Kidney (tissue), 13 donors: ENCODE measurements at regions not wholly inside any gene's neighbourhood (a gene's known extent, or its start where the extent isn't known, plus 50 kb on each side); places are given as distances from the start of the nearest gene placed in this dataset.

Source experiments
- DNase-seq, 5 donors: peaks; one replicate each; pipeline ENCODE4 v3.0.0-alpha.2; 2013 to 2020
- FAIRE-seq: peaks from 2 replicates; lab custom pipeline; 2012; peaks lifted over from hg19 to GRCh38; lab: Jason Lieb, UNC
- H3K27ac ChIP-seq, 2 donors: one replicate each; pipeline ENCODE4 v1.7.0; 2013; ENCODE audit warnings: low read depth in 2 of 2, low read length in 2 of 2, inconsistent platforms in 1 of 2
- H3K27me3 ChIP-seq: one replicate; pipeline ENCODE4 v1.7.1; 2013; ENCODE audit warnings: low read length, inconsistent platforms; ENCODE audit not compliant: control insufficient read depth, insufficient read depth
- H3K36me3 ChIP-seq, 3 donors: one replicate each; pipeline versions ENCODE4 v1.7.0 to v1.7.1; 2013; ENCODE audit warnings: low read length in 3 of 3, control low read depth in 1 of 3, inconsistent platforms in 1 of 3; ENCODE audit not compliant: insufficient read depth in 3 of 3, control insufficient read depth in 2 of 3
- H3K4me1 ChIP-seq, 3 donors: one replicate each; pipeline versions ENCODE4 v1.7.0 to v1.7.1; 2013; ENCODE audit warnings: low read length in 3 of 3, inconsistent platforms in 1 of 3, low read depth in 1 of 3; ENCODE audit not compliant: control insufficient read depth in 2 of 3, insufficient read depth in 2 of 3
- H3K4me3 ChIP-seq, 3 donors: one replicate each; pipeline versions ENCODE4 v1.7.0 to v1.8.1; 2013; ENCODE audit warnings: low read length in 3 of 3, control low read depth in 1 of 3, inconsistent platforms in 1 of 3
- H3K9ac ChIP-seq, 3 donors: one replicate each; pipeline versions ENCODE4 v1.7.0 to v1.7.1; 2013; ENCODE audit warnings: low read length in 3 of 3, control low read depth in 1 of 3, inconsistent platforms in 1 of 3
- H3K9me3 ChIP-seq, 3 donors: one replicate each; pipeline versions ENCODE4 v1.7.0 to v1.7.1; 2013; ENCODE audit warnings: low read length in 3 of 3, control low read depth in 1 of 3, inconsistent platforms in 1 of 3; ENCODE audit not compliant: control insufficient read depth in 2 of 3, insufficient read depth in 1 of 3
- CTCF ChIP-seq: IDR thresholded peaks from 3 replicates; pipeline ENCODE4 v1.5.1; 2012; ENCODE audit warnings: mild to moderate bottlenecking, moderate library complexity, borderline replicate concordance; ENCODE audit not compliant: insufficient read depth; ENCODE audit errors: extremely low read depth
- intact Hi-C: fragments of 100-400 bp; cut with DNase I; formaldehyde crosslinking; loops from one replicate; pipeline ENCODE4 v1.11.1; 2022
- donor health status: control.
- donor health status: control.
- donor health status: control.
- donor health status: control.
- donor health status: control.
- donor health status: DM: yes; HTN: yes; CAD: no.
- donor health status: Normal renal cell carcinoma (clear cell type).

GRCh38 chrX:16014171-16014570 lies 109.2 kb upstream of the GRPR start:
- DNase-seq, result no peak
- intact Hi-C loops, result no loop called here
- no peak for FAIRE-seq
- Histone ChIP-seq H3K36me3 (no peaks in the 10 kb centered on the region), H3K27me3 (peaks cover 2% of the 10 kb centered on the region), H3K9ac (no peak overlapping the region), H3K4me3 (no peak overlapping the region), H3K27ac (no peak overlapping the region), H3K4me1 (no peaks in the 10 kb centered on the region), H3K9me3 (no peaks in the 10 kb centered on the region)
- no peak for TF ChIP-seq CTCF

- no peak for FAIRE-seq
- TF ChIP-seq CTCF, result no peak
- peaks cover 6% of the 10 kb centered on the region for H3K27me3 ChIP-seq
- no peak for DNase-seq
- no peak overlapping the region for H3K27ac ChIP-seq
- H3K36me3 ChIP-seq, result no peaks in the 10 kb centered on the region
- no peak overlapping the region for H3K4me3 ChIP-seq
- no peaks in the 10 kb centered on the region for H3K4me1 ChIP-seq
- H3K9me3 ChIP-seq, result no peaks in the 10 kb centered on the region
- H3K9ac ChIP-seq, result no peak overlapping the region
- intact Hi-C loops, result no loop called here
Measured at GRCh38 chrX:16012250-16012649, 111.1 kb upstream of the GRPR start.

DNA sequence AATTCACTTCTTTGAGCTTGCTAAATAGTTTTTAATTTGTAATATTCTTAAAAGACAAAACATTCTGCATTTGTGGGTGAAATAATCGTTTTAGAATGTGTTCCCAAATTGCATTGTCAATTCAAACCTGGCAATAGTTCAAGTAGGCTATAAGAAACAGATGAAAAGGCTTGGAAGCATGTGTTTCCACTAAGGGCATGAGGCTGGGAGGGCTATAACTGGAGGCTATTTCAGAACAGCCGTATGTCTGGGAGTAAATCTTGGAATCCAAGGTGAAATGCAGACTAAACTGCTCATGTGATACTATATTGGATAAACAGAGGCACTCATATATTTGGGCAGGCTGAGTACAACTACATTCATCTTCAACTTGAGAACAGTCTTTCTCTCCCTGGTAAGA lies 117.4 kb upstream of the GRPR start:
- FAIRE-seq (no peak), DNase-seq (no peak)
- Histone ChIP-seq H3K27ac (no peak overlapping the region), H3K36me3 (no peaks in the 10 kb centered on the region), H3K4me1 (no peaks in the 10 kb centered on the region), H3K27me3 (peaks cover 4% of the 10 kb centered on the region), H3K9me3 (no peaks in the 10 kb centered on the region), H3K9ac (no peak overlapping the region), H3K4me3 (no peak overlapping the region)
- no peak for TF ChIP-seq CTCF
- intact Hi-C loops, result no loop called here

DNA sequence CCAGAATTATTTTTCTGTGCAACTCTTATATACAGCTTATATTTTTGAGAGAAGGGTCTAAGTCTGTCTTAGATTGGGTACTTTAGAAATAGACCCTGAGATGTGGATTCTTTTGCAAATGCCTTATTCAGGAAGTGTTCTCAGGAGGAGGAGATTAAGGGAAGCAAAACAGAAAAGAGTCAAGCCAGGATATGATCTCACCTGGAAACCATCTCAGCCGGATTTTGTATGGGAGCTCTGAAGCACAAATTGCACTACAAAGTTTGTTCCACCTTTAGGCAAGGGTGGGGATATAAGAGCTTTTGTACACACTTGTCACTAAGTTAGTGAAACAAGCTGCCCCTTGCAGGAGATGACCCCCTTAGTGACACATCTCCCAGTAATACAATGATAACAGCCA lies 121.2 kb upstream of the GRPR start:
- Histone ChIP-seq H3K4me1 (no peaks in the 10 kb centered on the region), H3K4me3 (no peak overlapping the region), H3K27ac (no peak overlapping the region), H3K36me3 (no peaks in the 10 kb centered on the region), H3K9me3 (no peaks in the 10 kb centered on the region), H3K9ac (no peak overlapping the region), H3K27me3 (no peaks in the 10 kb centered on the region)
- intact Hi-C loops, result no loop called here
- FAIRE-seq (no peak), DNase-seq (no peak)
- no peak for TF ChIP-seq CTCF
